Astrocyte of the spinal cord (primary cell): ENCODE measurements at regions not wholly inside any gene's neighbourhood (a gene's known extent, or its start where the extent isn't known, plus 50 kb on each side); places are given as distances from the start of the nearest gene placed in this dataset.

Experiments used
- DNase-seq: peaks from one replicate; pipeline ENCODE4 v3.0.0; 2011; ENCODE audit warnings: low read depth, low spot score
- H3K4me3 ChIP-seq: 2 replicates; pipeline ENCODE4 v1.5.1; 2011; ENCODE audit warnings: low read depth, mild to moderate bottlenecking, low read length, moderate library complexity
- in situ Hi-C: cut with HindIII; loops from 2 replicates; pipeline ENCODE4 v1.10.0; 2017; ENCODE audit warnings: low sequenced_read_pairs
- TF ChIP-seq, protein P1 (sequence below): IDR thresholded peaks from 2 replicates; pipeline ENCODE4 v1.5.1; 2012; ENCODE audit warnings: low read depth, mild to moderate bottlenecking, low read length, inconsistent platforms

GRCh38 chr4:107166873-107167450, 130.8 kb upstream of the DKK2 start:
- in situ Hi-C loops: no loop called here
- DNase-seq: no peak
- TF ChIP-seq, protein P1, sequence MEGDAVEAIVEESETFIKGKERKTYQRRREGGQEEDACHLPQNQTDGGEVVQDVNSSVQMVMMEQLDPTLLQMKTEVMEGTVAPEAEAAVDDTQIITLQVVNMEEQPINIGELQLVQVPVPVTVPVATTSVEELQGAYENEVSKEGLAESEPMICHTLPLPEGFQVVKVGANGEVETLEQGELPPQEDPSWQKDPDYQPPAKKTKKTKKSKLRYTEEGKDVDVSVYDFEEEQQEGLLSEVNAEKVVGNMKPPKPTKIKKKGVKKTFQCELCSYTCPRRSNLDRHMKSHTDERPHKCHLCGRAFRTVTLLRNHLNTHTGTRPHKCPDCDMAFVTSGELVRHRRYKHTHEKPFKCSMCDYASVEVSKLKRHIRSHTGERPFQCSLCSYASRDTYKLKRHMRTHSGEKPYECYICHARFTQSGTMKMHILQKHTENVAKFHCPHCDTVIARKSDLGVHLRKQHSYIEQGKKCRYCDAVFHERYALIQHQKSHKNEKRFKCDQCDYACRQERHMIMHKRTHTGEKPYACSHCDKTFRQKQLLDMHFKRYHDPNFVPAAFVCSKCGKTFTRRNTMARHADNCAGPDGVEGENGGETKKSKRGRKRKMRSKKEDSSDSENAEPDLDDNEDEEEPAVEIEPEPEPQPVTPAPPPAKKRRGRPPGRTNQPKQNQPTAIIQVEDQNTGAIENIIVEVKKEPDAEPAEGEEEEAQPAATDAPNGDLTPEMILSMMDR: no peak
- H3K4me3 ChIP-seq: no peak overlapping the region

DNA sequence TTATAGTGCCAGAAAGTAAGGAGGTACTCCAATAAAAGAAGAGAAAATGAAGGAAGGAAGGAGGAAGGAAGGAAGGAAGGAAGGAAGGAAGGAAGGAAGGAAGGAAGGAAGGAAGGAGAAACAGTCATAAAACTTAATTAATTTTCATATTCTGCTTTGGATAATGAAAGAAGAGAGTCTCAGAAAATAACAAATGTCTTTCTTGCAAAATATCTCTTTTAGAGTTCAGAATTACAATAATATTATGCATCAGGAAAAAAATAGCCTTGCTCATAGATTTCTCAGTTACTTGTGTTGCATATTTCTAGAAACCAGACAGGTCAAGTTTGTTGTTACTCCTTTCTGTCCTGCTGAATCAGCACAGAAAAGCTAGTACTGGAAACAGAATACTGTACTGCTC, 130.1 kb upstream of the DKK2 start:
- DNase-seq: no peak
- TF ChIP-seq, protein P1: no peak
- in situ Hi-C loops: no loop called here
- no peak overlapping the region for H3K4me3 ChIP-seq

- TF ChIP-seq, protein P1: no peak
- no peak overlapping the region for H3K4me3 ChIP-seq
- DNase-seq: no peak
- in situ Hi-C loops: no loop called here
Observed at GRCh38 chr4:107164962-107165475, 128.9 kb upstream of the DKK2 start.

- no peak overlapping the region for H3K4me3 ChIP-seq
- in situ Hi-C loops: no loop called here
Observed at GRCh38 chr4:107156443-107156842, 120.3 kb upstream of the DKK2 start.

DNA sequence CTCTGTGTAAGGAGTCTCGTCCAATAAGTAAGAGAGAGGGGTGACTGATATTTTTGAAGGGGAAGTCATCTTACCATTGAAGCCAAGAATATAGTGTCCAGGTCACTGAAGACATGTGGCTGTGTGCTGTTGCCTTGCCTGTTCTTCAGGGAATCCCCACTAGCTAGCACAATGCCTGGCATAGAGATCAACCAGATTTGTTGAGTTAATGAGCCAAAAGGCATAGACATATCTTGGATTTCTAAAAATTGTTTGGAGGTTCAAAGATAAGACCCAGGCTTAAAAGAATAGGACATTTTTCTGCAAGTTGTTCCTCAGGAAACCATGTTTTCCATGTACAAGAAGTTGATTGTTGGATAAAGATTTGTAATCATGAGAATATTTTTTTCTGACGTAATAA, 119.3 kb upstream of the DKK2 start:
- no peak overlapping the region for H3K4me3 ChIP-seq
- no peak for DNase-seq
- in situ Hi-C loops: no loop called here
- TF ChIP-seq, protein P1: no peak

More at GRCh38 chr4:107156443-107156842, 120.3 kb upstream of the DKK2 start:
- TF ChIP-seq, protein P1: no peak
- DNase-seq: no peak

GRCh38 chr4:107153956-107154355, 117.8 kb upstream of the DKK2 start:
- no peak overlapping the region for H3K4me3 ChIP-seq
- TF ChIP-seq, protein P1: no peak
- peak; percentile 41 for DNase-seq
- in situ Hi-C loops: no loop called here
